Mesenchymal stem cell (in vitro differentiated cells and primary cell): ENCODE measurements at regions not wholly inside any gene's neighbourhood (a gene's known extent, or its start where the extent isn't known, plus 50 kb on each side); places are given as distances from the start of the nearest gene placed in this dataset.

Experiments used
- DNase-seq: peaks from one replicate; pipeline ENCODE4 v3.0.0-alpha.2; 2013
- H2AFZ ChIP-seq: one replicate; pipeline ENCODE4 v1.6.1; 2013; ENCODE audit warnings: low read depth, mild to moderate bottlenecking, control low read depth, inconsistent platforms, low read length, moderate library complexity
- H2AK5ac ChIP-seq: 2 replicates; pipeline ENCODE4 v1.6.1; 2013; ENCODE audit warnings: low read length, moderate library complexity, mild to moderate bottlenecking, inconsistent platforms; ENCODE audit not compliant: severe bottlenecking
- H2BK120ac ChIP-seq: one replicate; pipeline ENCODE4 v1.6.1; 2013; ENCODE audit warnings: low read depth, mild to moderate bottlenecking, inconsistent platforms, low read length, moderate library complexity
- H2BK12ac ChIP-seq, 2 experiments: one replicate each; pipeline ENCODE4 v1.6.1; 2013; ENCODE audit warnings: inconsistent platforms in 2 of 2, low read length in 2 of 2, mild to moderate bottlenecking in 2 of 2, moderate library complexity in 2 of 2, control low read depth in 1 of 2
- H2BK15ac ChIP-seq: one replicate; pipeline ENCODE4 v1.6.1; 2013; ENCODE audit warnings: mild to moderate bottlenecking, low read depth, inconsistent platforms; ENCODE audit not compliant: poor library complexity, severe bottlenecking
- H2BK5ac ChIP-seq: 2 replicates; pipeline ENCODE4 v1.6.1; 2013; ENCODE audit warnings: low read depth, mild to moderate bottlenecking, low read length, control low read depth, inconsistent platforms; ENCODE audit not compliant: poor library complexity, severe bottlenecking
- H3K14ac ChIP-seq, 2 experiments: one replicate each; pipeline ENCODE4 v1.6.1; 2013; ENCODE audit warnings: inconsistent platforms in 2 of 2, low read length in 2 of 2, control low read depth in 1 of 2, mild to moderate bottlenecking in 1 of 2, moderate library complexity in 1 of 2
- H3K18ac ChIP-seq, 2 experiments: one replicate each; pipeline ENCODE4 v1.6.1; 2013; ENCODE audit warnings: inconsistent platforms in 2 of 2, low read length in 2 of 2, control low read depth in 1 of 2, low read depth in 1 of 2, mild to moderate bottlenecking in 1 of 2
- H3K23ac ChIP-seq, 2 experiments: one replicate each; pipeline ENCODE4 v1.6.1; 2013; ENCODE audit warnings: inconsistent platforms in 2 of 2, low read length in 2 of 2, mild to moderate bottlenecking in 2 of 2, moderate library complexity in 2 of 2, control low read depth in 1 of 2
- H3K27ac ChIP-seq: 2 replicates; pipeline ENCODE4 v1.5.1; 2013; ENCODE audit warnings: mild to moderate bottlenecking, moderate library complexity, low read length, control low read depth, inconsistent platforms; ENCODE audit not compliant: poor library complexity, severe bottlenecking
- H3K27me3 ChIP-seq, 2 experiments: 2 replicates each; pipeline versions ENCODE4 v1.6.1 to v1.7.0; 2013; ENCODE audit warnings: low read length in 2 of 2, mild to moderate bottlenecking in 2 of 2, moderate library complexity in 2 of 2, control low read depth in 1 of 2, inconsistent platforms in 1 of 2; ENCODE audit not compliant: control insufficient read depth in 1 of 2, insufficient read depth in 1 of 2
- H3K36me3 ChIP-seq, 2 experiments: 2 replicates each; pipeline versions ENCODE4 v1.6.1 to v1.7.0; 2013; ENCODE audit warnings: low read length in 2 of 2, control low read depth in 1 of 2, inconsistent platforms in 1 of 2, low read depth in 1 of 2, mild to moderate bottlenecking in 1 of 2; ENCODE audit not compliant: insufficient read depth in 2 of 2, control insufficient read depth in 1 of 2
- H3K4ac ChIP-seq, 2 experiments: one replicate each; pipeline ENCODE4 v1.6.1; 2013; ENCODE audit warnings: inconsistent platforms in 2 of 2, low read length in 2 of 2, mild to moderate bottlenecking in 2 of 2, moderate library complexity in 2 of 2, control low read depth in 1 of 2, low read depth in 1 of 2
- H3K4me1 ChIP-seq: 2 replicates; pipeline ENCODE4 v1.6.1; 2013; ENCODE audit warnings: low read depth, low read length, control low read depth; ENCODE audit not compliant: control insufficient read depth, insufficient read depth
- H3K4me2 ChIP-seq: 2 replicates; pipeline ENCODE4 v1.6.1; 2013; ENCODE audit warnings: low read length, mild to moderate bottlenecking, inconsistent platforms; ENCODE audit not compliant: poor library complexity, severe bottlenecking
- H3K4me3 ChIP-seq, 2 experiments: 2 replicates each; pipeline versions ENCODE4 v1.5.1 to v1.7.0; 2013; ENCODE audit warnings: low read length in 2 of 2, mild to moderate bottlenecking in 2 of 2, control low read depth in 1 of 2, low read depth in 1 of 2; ENCODE audit not compliant: insufficient read depth in 1 of 2
- H3K79me1 ChIP-seq: replicated peaks from 2 replicates; pipeline ENCODE4 v1.6.1; 2013; ENCODE audit warnings: mild to moderate bottlenecking, control low read depth, low read length, inconsistent platforms; ENCODE audit not compliant: poor library complexity, severe bottlenecking
- H3K9ac ChIP-seq: 2 replicates; pipeline ENCODE4 v1.7.0; 2013; ENCODE audit warnings: mild to moderate bottlenecking, low read length, moderate library complexity
- H3K9me3 ChIP-seq: 2 replicates; pipeline ENCODE4 v1.7.0; 2013; ENCODE audit warnings: mild to moderate bottlenecking, low read length; ENCODE audit not compliant: control insufficient read depth
- H4K8ac ChIP-seq: one replicate; pipeline ENCODE4 v1.6.1; 2013; ENCODE audit warnings: inconsistent platforms, mild to moderate bottlenecking, low read length, moderate library complexity
- H4K91ac ChIP-seq: one replicate; pipeline ENCODE4 v1.6.1; 2013; ENCODE audit warnings: mild to moderate bottlenecking, low read length, inconsistent platforms
- WGBS: methylation state at CpG from one replicate; pipeline ENCODE4 v1.1.7; 2013; ENCODE audit warnings: mixed read lengths; 5-methylcytosine and 5-hydroxymethylcytosine counted together

DNA sequence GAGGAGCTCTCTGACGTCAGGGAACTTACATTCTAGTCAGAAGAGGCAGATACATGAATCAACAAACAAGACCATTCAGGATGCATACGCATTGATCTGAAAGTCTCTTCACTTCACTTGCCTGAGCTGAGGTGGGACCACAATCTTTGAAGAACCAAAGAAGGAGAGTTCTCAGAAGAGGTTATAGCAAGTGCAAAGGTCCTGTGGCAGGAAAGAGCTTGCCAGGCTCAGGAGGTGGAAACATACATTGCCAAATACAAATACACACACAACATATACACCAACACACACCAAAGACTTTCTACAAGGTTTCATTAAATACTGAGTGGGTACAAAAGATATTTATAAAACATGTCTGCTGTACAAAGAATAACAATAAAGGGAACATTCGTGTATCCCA lies 86.8 kb upstream of the GJB5 start:
- no peak overlapping the region for H3K4me2 ChIP-seq
- no peak overlapping the region for H2AK5ac ChIP-seq
- no peaks in the 10 kb centered on the region for H3K4me1 ChIP-seq
- no peak for DNase-seq
- H4K8ac ChIP-seq, result no peak overlapping the region
- no peak overlapping the region for H3K23ac ChIP-seq
- no peaks in the 10 kb centered on the region for H3K36me3 ChIP-seq
- no peak overlapping the region for H3K4ac ChIP-seq
- H3K9me3 ChIP-seq, result no peaks in the 10 kb centered on the region
- no peak overlapping the region for H3K14ac ChIP-seq
- H3K27me3 ChIP-seq, result peaks cover 0 to 26% of the 10 kb centered on the region in 2 experiments
- H2BK120ac ChIP-seq, result no peak overlapping the region
- no peak overlapping the region for H2BK5ac ChIP-seq
- H3K18ac ChIP-seq, result no peak overlapping the region
- no peak overlapping the region for H3K27ac ChIP-seq
- no peak overlapping the region for H2BK12ac ChIP-seq
- H3K4me3 ChIP-seq, result no peak overlapping the region
- H3K79me1 ChIP-seq, result no peaks in the 10 kb centered on the region
- no peak overlapping the region for H4K91ac ChIP-seq
- H3K9ac ChIP-seq, result no peak overlapping the region
- H2AFZ ChIP-seq, result no peak overlapping the region
- WGBS, result 80% methylated on average over 2 of the region's 3 CpGs
- no peak overlapping the region for H2BK15ac ChIP-seq

DNA sequence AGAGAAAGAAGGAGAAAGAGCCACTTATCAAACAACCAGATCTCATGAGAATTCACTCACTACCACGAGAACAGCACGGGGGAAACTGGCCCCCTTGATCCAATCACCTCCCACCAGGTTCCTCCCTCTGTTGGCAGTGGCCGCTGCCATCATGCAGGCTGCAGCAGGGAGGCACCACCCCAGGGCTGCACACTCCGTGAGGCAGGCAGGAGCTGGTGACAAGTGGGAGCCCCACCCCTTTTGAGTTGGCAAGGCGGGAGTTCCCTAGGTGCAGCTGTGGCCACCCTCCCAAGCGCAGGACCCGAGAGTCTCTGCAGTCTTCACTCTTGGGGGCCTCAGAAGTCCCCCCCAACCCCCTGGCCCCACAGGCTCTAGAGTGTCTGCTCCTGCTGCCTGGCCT lies 83.9 kb upstream of the GJB5 start:
- DNase-seq, result no peak
- no peak overlapping the region for H3K4me2 ChIP-seq
- no peak overlapping the region for H2AFZ ChIP-seq
- 79% methylated on average over 7 of the region's 7 CpGs for WGBS
- no peaks in the 10 kb centered on the region for H3K9me3 ChIP-seq
- H3K27ac ChIP-seq, result no peak overlapping the region
- no peak overlapping the region for H3K18ac ChIP-seq
- H2BK120ac ChIP-seq, result no peak overlapping the region
- no peak overlapping the region for H3K14ac ChIP-seq
- H2BK12ac ChIP-seq, result no peak overlapping the region
- H3K4me1 ChIP-seq, result no peaks in the 10 kb centered on the region
- no peak overlapping the region for H3K4me3 ChIP-seq
- no peak overlapping the region for H3K23ac ChIP-seq
- peaks cover 0 to 18% of the 10 kb centered on the region in 2 experiments for H3K27me3 ChIP-seq
- H4K91ac ChIP-seq, result no peak overlapping the region
- no peak overlapping the region for H2BK5ac ChIP-seq
- no peaks in the 10 kb centered on the region for H3K79me1 ChIP-seq
- H2BK15ac ChIP-seq, result no peak overlapping the region
- H3K4ac ChIP-seq, result no peak overlapping the region
- H4K8ac ChIP-seq, result no peak overlapping the region
- H3K36me3 ChIP-seq, result no peaks in the 10 kb centered on the region
- H3K9ac ChIP-seq, result no peak overlapping the region
- H2AK5ac ChIP-seq, result no peak overlapping the region

DNA sequence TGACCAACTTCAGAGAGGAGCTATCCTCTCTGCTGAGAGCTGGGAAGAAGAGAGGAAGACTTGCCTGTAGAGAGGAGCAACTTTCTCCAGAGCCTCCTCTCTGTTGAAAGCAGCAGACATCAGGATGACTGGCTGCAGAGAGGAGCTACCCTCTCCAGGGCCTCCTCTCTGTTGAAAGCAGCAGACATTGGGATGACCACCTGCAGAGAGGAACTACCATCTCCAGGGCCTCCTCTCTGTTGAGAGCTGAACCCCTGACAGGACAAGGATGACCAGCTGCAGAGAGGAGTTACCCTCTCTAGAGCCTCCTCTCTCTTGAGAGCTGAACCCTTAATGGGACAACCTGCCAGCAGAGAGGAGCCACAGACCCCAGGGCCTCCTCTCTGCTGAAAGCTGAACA lies 83.0 kb upstream of the GJB5 start:
- H4K91ac ChIP-seq, result no peak overlapping the region
- H3K79me1 ChIP-seq, result no peaks in the 10 kb centered on the region
- no peak for DNase-seq
- no peaks in the 10 kb centered on the region for H3K36me3 ChIP-seq
- H3K9ac ChIP-seq, result no peak overlapping the region
- H2BK12ac ChIP-seq, result no peak overlapping the region
- H2BK5ac ChIP-seq, result no peak overlapping the region
- no peak overlapping the region for H3K18ac ChIP-seq
- H3K23ac ChIP-seq, result no peak overlapping the region
- H3K4me1 ChIP-seq, result no peaks in the 10 kb centered on the region
- H3K4me3 ChIP-seq, result no peak overlapping the region
- no peaks in the 10 kb centered on the region for H3K9me3 ChIP-seq
- no peak overlapping the region for H3K4me2 ChIP-seq
- no peak overlapping the region for H2AFZ ChIP-seq
- H2AK5ac ChIP-seq, result no peak overlapping the region
- H3K27ac ChIP-seq, result no peak overlapping the region
- H3K4ac ChIP-seq, result no peak overlapping the region
- H3K14ac ChIP-seq, result no peak overlapping the region
- no peak overlapping the region for H2BK120ac ChIP-seq
- no peak overlapping the region for H2BK15ac ChIP-seq
- H4K8ac ChIP-seq, result no peak overlapping the region
- peaks cover 0 to 17% of the 10 kb centered on the region in 2 experiments for H3K27me3 ChIP-seq

DNA sequence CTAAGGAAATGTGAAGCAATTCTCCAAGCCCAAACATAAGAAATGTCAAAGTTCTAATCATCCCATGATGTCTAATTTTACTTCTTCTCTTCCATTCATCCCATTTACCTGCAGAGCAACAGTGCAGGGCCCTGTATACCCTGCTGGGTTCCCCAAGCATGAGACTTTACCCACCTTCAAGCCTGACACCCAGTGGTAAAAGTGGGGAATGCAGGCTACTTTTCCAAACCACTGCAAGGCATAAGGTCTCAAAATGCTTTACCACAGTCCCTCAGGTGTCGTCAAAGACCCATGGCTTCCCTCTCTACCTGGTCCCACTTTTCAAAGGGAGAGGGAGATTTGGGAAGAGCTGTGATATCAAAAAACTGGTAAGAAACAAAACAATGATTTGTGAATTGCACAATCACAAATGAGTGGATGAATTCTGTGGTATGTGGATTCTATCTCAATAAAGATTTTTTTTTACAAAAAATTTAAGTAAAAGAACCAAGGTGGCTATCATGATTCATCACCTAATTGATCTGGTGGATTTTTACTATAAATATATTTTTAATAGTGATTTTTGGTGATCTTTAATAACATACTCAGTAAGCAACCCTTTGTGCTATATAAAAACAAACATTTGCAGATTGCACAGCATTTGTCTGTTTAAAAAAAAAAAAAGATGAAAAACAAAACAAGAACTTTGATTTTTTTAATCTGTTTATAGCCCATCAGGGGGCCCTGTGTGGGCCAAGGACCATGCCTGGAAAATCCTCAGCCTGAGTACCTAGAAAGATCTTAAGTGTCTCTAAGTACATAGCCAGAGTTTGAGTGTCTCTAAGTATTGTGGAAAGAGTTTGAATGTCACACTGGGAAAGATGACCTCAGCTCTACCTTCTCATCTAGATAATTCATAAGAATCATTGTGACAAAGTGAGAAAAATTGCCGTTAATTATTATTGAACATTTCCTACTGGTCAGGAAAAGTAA lies 73.1 kb upstream of the GJB5 start:
- H3K27me3 ChIP-seq, result peaks cover 0 to 57% of the 10 kb centered on the region in 2 experiments
- H2AFZ ChIP-seq, result no peak overlapping the region
- no peak overlapping the region for H3K18ac ChIP-seq
- no peaks in the 10 kb centered on the region for H3K79me1 ChIP-seq
- H3K9ac ChIP-seq, result no peak overlapping the region
- H2BK5ac ChIP-seq, result no peak overlapping the region
- H2AK5ac ChIP-seq, result no peak overlapping the region
- DNase-seq, result peak; percentile 0
- H3K27ac ChIP-seq, result no peak overlapping the region
- H4K8ac ChIP-seq, result no peak overlapping the region
- no peak overlapping the region for H3K4me3 ChIP-seq
- no peak overlapping the region for H4K91ac ChIP-seq
- no peak overlapping the region for H2BK120ac ChIP-seq
- H2BK12ac ChIP-seq, result no peak overlapping the region
- H3K9me3 ChIP-seq, result no peaks in the 10 kb centered on the region
- H3K4me1 ChIP-seq, result no peaks in the 10 kb centered on the region
- H3K4me2 ChIP-seq, result no peak overlapping the region
- WGBS, result no CpG with 5 or more reads among the region's 2 CpGs
- no peaks in the 10 kb centered on the region for H3K36me3 ChIP-seq
- H3K14ac ChIP-seq, result no peak overlapping the region
- no peak overlapping the region for H2BK15ac ChIP-seq
- no peak overlapping the region for H3K4ac ChIP-seq
- H3K23ac ChIP-seq, result no peak overlapping the region
